ENCODE measurements at regions not wholly inside any gene's neighbourhood (a gene's known extent, or its start where the extent isn't known, plus 50 kb on each side); places are given as distances from the start of the nearest gene placed in this dataset.
"Not testable (repeated sequence)": the region's sequence is repeated elsewhere in the genome, so short reads cannot be mapped to it uniquely, and the experiment has no call there.

GRCh38 chr1:172838680-172839313 lies 179.9 kb downstream of the FASLG start:
- H3K27ac ChIP-seq (ENCODE audit: insufficient read depth, low read length, poor library complexity, severe bottlenecking) = no peak overlapping the region
- DNase-seq (no peak), ATAC-seq (ENCODE audit: low read depth in 2 of 2) (no peak)
- H3K9me3 Mint-ChIP-seq = peaks cover 0 to 1% (median 0%) of the 10 kb centered on the region in 7 donors
- no peak overlapping the region for H3K27ac Mint-ChIP-seq
- H3K27me3 Mint-ChIP-seq = peaks cover 36% of the 10 kb centered on the region
- H3K36me3 ChIP-seq (ENCODE audit: control insufficient read depth, insufficient read depth, low read length) = no peaks in the 10 kb centered on the region
- peaks cover 7 to 14% (median 10%) of the 10 kb centered on the region in 4 donors for H3K4me1 Mint-ChIP-seq
- H3K36me3 Mint-ChIP-seq = no peaks in the 10 kb centered on the region
- peak overlapping the region; percentile 24 for H3K4me3 ChIP-seq (ENCODE audit: low read depth, low read length)
- H3K4me1 ChIP-seq (ENCODE audit: control insufficient read depth, insufficient read depth, low read length, poor library complexity, severe bottlenecking) = no peaks in the 10 kb centered on the region
- H3K27me3 ChIP-seq (ENCODE audit: control insufficient read depth, insufficient read depth, low read length) = peaks cover 12% of the 10 kb centered on the region
- no peaks in the 10 kb centered on the region for H3K9me3 ChIP-seq (ENCODE audit: control insufficient read depth in 2 of 2, low read length in 2 of 2)
- peak overlapping the region in 2 of 4 donors; percentile 22 to 29 for H3K4me3 Mint-ChIP-seq

- Mint-ChIP-seq H3K4me1 (peaks cover 7 to 17% (median 10%) of the 10 kb centered on the region in 4 donors), H3K27me3 (peaks cover 28% of the 10 kb centered on the region)
- H3K27ac ChIP-seq (ENCODE audit: insufficient read depth, low read length, poor library complexity, severe bottlenecking); DNase-seq; H3K9me3 ChIP-seq (ENCODE audit: control insufficient read depth in 2 of 2, low read length in 2 of 2); H3K9me3 Mint-ChIP-seq; H3K4me3 ChIP-seq (ENCODE audit: low read depth, low read length); H3K36me3 ChIP-seq (ENCODE audit: control insufficient read depth, insufficient read depth, low read length); H3K4me1 ChIP-seq (ENCODE audit: control insufficient read depth, insufficient read depth, low read length, poor library complexity, severe bottlenecking); ATAC-seq (ENCODE audit: low read depth in 2 of 2); H3K4me3 Mint-ChIP-seq; H3K36me3 Mint-ChIP-seq; H3K27ac Mint-ChIP-seq: not testable (repeated sequence)
- peaks cover 11% of the 10 kb centered on the region for H3K27me3 ChIP-seq (ENCODE audit: control insufficient read depth, insufficient read depth, low read length)
These were observed 180.7 kb downstream of the FASLG start for GRCh38 chr1:172839639-172840038.

- DNase-seq (no peak), ATAC-seq (ENCODE audit: low read depth in 2 of 2) (no peak)
- H3K27me3 ChIP-seq (ENCODE audit: control insufficient read depth, insufficient read depth, low read length) = peaks cover 5% of the 10 kb centered on the region
- no peaks in the 10 kb centered on the region for H3K9me3 ChIP-seq (ENCODE audit: control insufficient read depth in 2 of 2, low read length in 2 of 2)
- Mint-ChIP-seq H3K27me3 (peaks cover 27% of the 10 kb centered on the region), H3K4me1 (peaks cover 11 to 19% (median 11%) of the 10 kb centered on the region in 4 donors), H3K36me3 (no peaks in the 10 kb centered on the region), H3K27ac (no peak overlapping the region), H3K4me3 (no peak overlapping the region), H3K9me3 (peaks cover 0 to 1% (median 0%) of the 10 kb centered on the region in 7 donors)
- H3K4me3 ChIP-seq (ENCODE audit: low read depth, low read length) = no peak overlapping the region
- H3K4me1 ChIP-seq (ENCODE audit: control insufficient read depth, insufficient read depth, low read length, poor library complexity, severe bottlenecking) = peaks cover 5% of the 10 kb centered on the region
- no peaks in the 10 kb centered on the region for H3K36me3 ChIP-seq (ENCODE audit: control insufficient read depth, insufficient read depth, low read length)
- H3K27ac ChIP-seq (ENCODE audit: insufficient read depth, low read length, poor library complexity, severe bottlenecking) = no peak overlapping the region
These were observed 184.5 kb downstream of the FASLG start for GRCh38 chr1:172843444-172843843.

- peaks cover 27% of the 10 kb centered on the region for H3K27me3 Mint-ChIP-seq
- ATAC-seq (ENCODE audit: low read depth in 2 of 2) (peak in 1 of 2 donors; percentile 58), DNase-seq (peak in 1 of 3 donors; percentile 32)
- H3K27ac Mint-ChIP-seq = peak overlapping the region; percentile 2 to 26 (median 10)
- no peaks in the 10 kb centered on the region for H3K36me3 ChIP-seq (ENCODE audit: control insufficient read depth, insufficient read depth, low read length)
- peaks cover 5% of the 10 kb centered on the region for H3K27me3 ChIP-seq (ENCODE audit: control insufficient read depth, insufficient read depth, low read length)
- no peak overlapping the region for H3K4me3 Mint-ChIP-seq
- H3K27ac ChIP-seq (ENCODE audit: insufficient read depth, low read length, poor library complexity, severe bottlenecking) = no peak overlapping the region
- H3K4me3 ChIP-seq (ENCODE audit: low read depth, low read length) = no peak overlapping the region
- H3K9me3 Mint-ChIP-seq = peaks cover 0 to 1% (median 0%) of the 10 kb centered on the region in 7 donors
- H3K4me1 Mint-ChIP-seq = peaks cover 5 to 13% (median 6%) of the 10 kb centered on the region in 4 donors
- H3K9me3 ChIP-seq (ENCODE audit: control insufficient read depth in 2 of 2, low read length in 2 of 2) = no peaks in the 10 kb centered on the region
- H3K36me3 Mint-ChIP-seq = no peaks in the 10 kb centered on the region
- peaks cover 5% of the 10 kb centered on the region for H3K4me1 ChIP-seq (ENCODE audit: control insufficient read depth, insufficient read depth, low read length, poor library complexity, severe bottlenecking)
These were observed 186.5 kb downstream of the FASLG start for GRCh38 chr1:172845371-172845770.

- ATAC-seq (ENCODE audit: low read depth in 2 of 2) = no peak
- Histone ChIP-seq H3K4me1 (ENCODE audit: control insufficient read depth, insufficient read depth, low read length, poor library complexity, severe bottlenecking) (peaks cover 5% of the 10 kb centered on the region), H3K4me3 (ENCODE audit: low read depth, low read length) (no peak overlapping the region), H3K27ac (ENCODE audit: insufficient read depth, low read length, poor library complexity, severe bottlenecking) (no peak overlapping the region), H3K36me3 (ENCODE audit: control insufficient read depth, insufficient read depth, low read length) (no peaks in the 10 kb centered on the region), H3K27me3 (ENCODE audit: control insufficient read depth, insufficient read depth, low read length) (peaks cover 5% of the 10 kb centered on the region), H3K9me3 (ENCODE audit: control insufficient read depth in 2 of 2, low read length in 2 of 2) (no peaks in the 10 kb centered on the region)
- H3K36me3 Mint-ChIP-seq = no peaks in the 10 kb centered on the region
- H3K4me3 Mint-ChIP-seq = no peak overlapping the region
- H3K4me1 Mint-ChIP-seq = peaks cover 5 to 13% (median 6%) of the 10 kb centered on the region in 4 donors
- no peak for DNase-seq
- peak overlapping the region in 2 of 3 donors; percentile 2 to 10 for H3K27ac Mint-ChIP-seq
- peaks cover 0 to 1% (median 0%) of the 10 kb centered on the region in 7 donors for H3K9me3 Mint-ChIP-seq
- H3K27me3 Mint-ChIP-seq = peaks cover 26% of the 10 kb centered on the region
These were observed 187.0 kb downstream of the FASLG start for GRCh38 chr1:172845865-172846264.

GRCh38 chr1:172847814-172848213 lies 188.9 kb downstream of the FASLG start:
- not testable (repeated sequence) for H3K27ac ChIP-seq (ENCODE audit: insufficient read depth, low read length, poor library complexity, severe bottlenecking); H3K4me1 ChIP-seq (ENCODE audit: control insufficient read depth, insufficient read depth, low read length, poor library complexity, severe bottlenecking); H3K36me3 ChIP-seq (ENCODE audit: control insufficient read depth, insufficient read depth, low read length); H3K9me3 ChIP-seq (ENCODE audit: control insufficient read depth in 2 of 2, low read length in 2 of 2); H3K4me3 ChIP-seq (ENCODE audit: low read depth, low read length); H3K9me3 Mint-ChIP-seq; DNase-seq; H3K27me3 ChIP-seq (ENCODE audit: control insufficient read depth, insufficient read depth, low read length); H3K4me3 Mint-ChIP-seq; ATAC-seq (ENCODE audit: low read depth in 2 of 2); H3K36me3 Mint-ChIP-seq
- Mint-ChIP-seq H3K4me1 (peaks cover 5 to 13% (median 6%) of the 10 kb centered on the region in 4 donors), H3K27ac (peak overlapping the region in 1 of 3 donors; percentile 8), H3K27me3 (peaks cover 22% of the 10 kb centered on the region)

- Histone ChIP-seq H3K9me3 (ENCODE audit: control insufficient read depth in 2 of 2, low read length in 2 of 2) (no peaks in the 10 kb centered on the region), H3K36me3 (ENCODE audit: control insufficient read depth, insufficient read depth, low read length) (no peaks in the 10 kb centered on the region), H3K4me1 (ENCODE audit: control insufficient read depth, insufficient read depth, low read length, poor library complexity, severe bottlenecking) (peaks cover 5% of the 10 kb centered on the region), H3K4me3 (ENCODE audit: low read depth, low read length) (no peak overlapping the region), H3K27me3 (ENCODE audit: control insufficient read depth, insufficient read depth, low read length) (no peaks in the 10 kb centered on the region), H3K27ac (ENCODE audit: insufficient read depth, low read length, poor library complexity, severe bottlenecking) (no peak overlapping the region)
- ATAC-seq (ENCODE audit: low read depth in 2 of 2) (no peak), DNase-seq (no peak)
- no peak overlapping the region for H3K27ac Mint-ChIP-seq
- no peak overlapping the region for H3K4me3 Mint-ChIP-seq
- H3K4me1 Mint-ChIP-seq = peaks cover 5 to 9% (median 6%) of the 10 kb centered on the region in 4 donors
- H3K27me3 Mint-ChIP-seq = peaks cover 22% of the 10 kb centered on the region
- H3K36me3 Mint-ChIP-seq = no peaks in the 10 kb centered on the region
- H3K9me3 Mint-ChIP-seq = peaks cover 0 to 1% (median 0%) of the 10 kb centered on the region in 7 donors
These were observed 190.8 kb downstream of the FASLG start for GRCh38 chr1:172849653-172850052.

- Mint-ChIP-seq H3K27me3 (peaks cover 23% of the 10 kb centered on the region), H3K36me3 (no peaks in the 10 kb centered on the region), H3K4me3 (no peak overlapping the region), H3K9me3 (peaks cover 0 to 1% (median 0%) of the 10 kb centered on the region in 7 donors), H3K4me1 (no peaks in the 10 kb centered on the region), H3K27ac (no peak overlapping the region)
- Histone ChIP-seq H3K36me3 (ENCODE audit: control insufficient read depth, insufficient read depth, low read length) (no peaks in the 10 kb centered on the region), H3K27me3 (ENCODE audit: control insufficient read depth, insufficient read depth, low read length) (no peaks in the 10 kb centered on the region), H3K9me3 (ENCODE audit: control insufficient read depth in 2 of 2, low read length in 2 of 2) (no peaks in the 10 kb centered on the region), H3K4me1 (ENCODE audit: control insufficient read depth, insufficient read depth, low read length, poor library complexity, severe bottlenecking) (no peaks in the 10 kb centered on the region), H3K27ac (ENCODE audit: insufficient read depth, low read length, poor library complexity, severe bottlenecking) (no peak overlapping the region), H3K4me3 (ENCODE audit: low read depth, low read length) (no peak overlapping the region)
- no peak for ATAC-seq (ENCODE audit: low read depth in 2 of 2)
- no peak for DNase-seq
These were observed 192.2 kb downstream of the FASLG start for GRCh38 chr1:172851077-172851476.
